PC-3 (cell line): ENCODE measurements at regions not wholly inside any gene's neighbourhood (a gene's known extent, or its start where the extent isn't known, plus 50 kb on each side); places are given as distances from the start of the nearest gene placed in this dataset.

Source experiments
- ATAC-seq: fragments of 200-7000 bp; cut with Tn5 transposase; 2 replicates; pipeline ENCODE4 v1.9.1; 2020; ENCODE audit warnings: mild to moderate bottlenecking, moderate library complexity
- BruUV-seq: library from RNA; stranded (reverse); fragments of 400-500 nt; replicated peaks from 2 replicates; lab custom pipeline; 2021; lab: Mats Ljungman, UMichigan
- CTCF ChIA-PET: fragments of 300-600 bp; sonication (Branson Sonifier 250); formaldehyde crosslinking; loops from one replicate; lab custom pipeline; 2022; ENCODE audit warnings: antibody characterized with exemption; lab: Charles Lee
- POLR2A ChIA-PET: fragments of 300-600 bp; sonication (Branson Sonifier 250); formaldehyde crosslinking; loops from one replicate; lab custom pipeline; 2022; ENCODE audit warnings: antibody characterized with exemption; ENCODE audit not compliant: unreplicated experiment; lab: Charles Lee
- DNase-seq: peaks from one replicate; pipeline ENCODE4 v3.0.0-alpha.2; 2015
- H2AFZ ChIP-seq: fragments of 300-600 bp; sonication (generic); 2 replicates; pipeline ENCODE4 v1.6.0; 2016; ENCODE audit warnings: antibody characterized with exemption, low read length
- H3F3A ChIP-seq: fragments of 300-600 bp; sonication (generic); one replicate; pipeline ENCODE4 v1.6.0; 2017; ENCODE audit warnings: antibody characterized with exemption, low read length, control low read depth, mild to moderate bottlenecking; ENCODE audit not compliant: unreplicated experiment
- H3K27ac ChIP-seq: fragments of 300-600 bp; sonication (generic); 2 replicates; pipeline ENCODE4 v1.5.1; 2016; ENCODE audit warnings: mild to moderate bottlenecking, low read length
- H3K27me3 ChIP-seq: fragments of 300-600 bp; sonication (generic); 2 replicates; pipeline ENCODE4 v1.6.1; 2016; ENCODE audit warnings: low read length, mixed read lengths
- H3K36me3 ChIP-seq: fragments of 300-600 bp; sonication (generic); 2 replicates; pipeline ENCODE4 v1.6.1; 2016; ENCODE audit warnings: low read depth, mixed run types, low read length, mixed read lengths
- H3K4me1 ChIP-seq: fragments of 300-600 bp; sonication (generic); 2 replicates; pipeline ENCODE4 v1.5.1; 2016; ENCODE audit warnings: low read length; ENCODE audit not compliant: insufficient read depth
- H3K4me2 ChIP-seq: fragments of 300-600 bp; sonication (generic); 2 replicates; pipeline ENCODE4 v1.6.0; 2016; ENCODE audit warnings: low read length
- H3K4me3 ChIP-seq: fragments of 300-600 bp; sonication (generic); 2 replicates; pipeline ENCODE4 v1.5.1; 2016; ENCODE audit warnings: mild to moderate bottlenecking, low read length, mixed read lengths
- H3K79me2 ChIP-seq: fragments of 300-600 bp; sonication (generic); 2 replicates; pipeline ENCODE4 v1.6.1; 2017; ENCODE audit warnings: low read length, mixed read lengths
- H3K9ac ChIP-seq: fragments of 300-600 bp; sonication (generic); 2 replicates; pipeline ENCODE4 v1.6.0; 2016; ENCODE audit warnings: mild to moderate bottlenecking, low read length
- H3K9me2 ChIP-seq: fragments of 300-600 bp; sonication (generic); replicated peaks from 2 replicates; pipeline ENCODE4 v1.6.1; 2016; ENCODE audit warnings: mixed run types, low read length, mixed read lengths
- H3K9me3 ChIP-seq: fragments of 300-600 bp; sonication (generic); 2 replicates; pipeline ENCODE4 v1.6.1; 2016; ENCODE audit warnings: low read length, mixed read lengths
- H4K20me1 ChIP-seq: fragments of 300-600 bp; sonication (generic); 2 replicates; pipeline ENCODE4 v1.6.1; 2016; ENCODE audit warnings: low read length, mixed read lengths
- CTCF ChIP-seq: fragments of 300-600 bp; sonication (generic); conservative IDR thresholded peaks from 2 replicates; pipeline ENCODE4 v1.5.1; 2017; ENCODE audit warnings: antibody characterized with exemption, low read depth, mild to moderate bottlenecking, low read length
- EZH2 ChIP-seq: fragments of 300-600 bp; sonication (generic); IDR thresholded peaks from one replicate; pipeline ENCODE4 v1.6.1; 2017; ENCODE audit warnings: antibody characterized with exemption, mild to moderate bottlenecking, low read length; ENCODE audit not compliant: unreplicated experiment
- EZH2phosphoT487 ChIP-seq: fragments of 300-600 bp; sonication (generic); IDR thresholded peaks from 2 replicates; pipeline ENCODE4 v1.6.1; 2018; ENCODE audit warnings: mild to moderate bottlenecking, antibody characterized with exemption, low read length, borderline replicate concordance
- intact Hi-C: fragments of 100-400 bp; cut with micrococcal nuclease; formaldehyde crosslinking; loops from 2 replicates; pipeline ENCODE4 v1.9.0; 2023

GRCh38 chr2:43025709-43026295 is 200.6 kb downstream of the ZFP36L2 start:
- no peaks in the 10 kb centered on the region for H3F3A ChIP-seq
- no peaks in the 10 kb centered on the region for H3K9me3 ChIP-seq
- H3K79me2 ChIP-seq = no peaks in the 10 kb centered on the region
- no peak for TF ChIP-seq EZH2phosphoT487
- no peak for DNase-seq
- ATAC-seq = no peak
- intact Hi-C loops = no loop called here
- H3K9me2 ChIP-seq = no peaks in the 10 kb centered on the region
- H3K4me2 ChIP-seq = no peak overlapping the region
- ChIA-PET CTCF (no interaction called here), POLR2A (interaction anchor here (0.5 kb wide), 1 partner anchor 63 kb away, joined by 5 read pairs; no protein-coding TSS in a partner anchor)
- no TSS peak for BruUV-seq
- no peaks in the 10 kb centered on the region for H3K36me3 ChIP-seq
- no peaks in the 10 kb centered on the region for H4K20me1 ChIP-seq
- no peak overlapping the region for H3K4me3 ChIP-seq
- H3K27ac ChIP-seq = no peak overlapping the region
- H3K9ac ChIP-seq = no peak overlapping the region
- H3K4me1 ChIP-seq = 0 out of 2 replicates have a peak, but pooled peaks cover 3% of the 10 kb centered on the region
- H3K27me3 ChIP-seq = no peaks in the 10 kb centered on the region
- no peak overlapping the region for H2AFZ ChIP-seq

GRCh38 chr2:43024515-43025011 is 201.8 kb downstream of the ZFP36L2 start:
- ChIA-PET POLR2A (no interaction called here), CTCF (interaction anchor here (0.6 to 1.0 kb wide), 8 partner anchors 18 to 289 kb away, joined by 3 to 14 read pairs (median 8); no protein-coding TSS in a partner anchor)
- Histone ChIP-seq H3K4me3 (no peak overlapping the region), H3K79me2 (no peaks in the 10 kb centered on the region), H3K9me3 (no peaks in the 10 kb centered on the region), H4K20me1 (no peaks in the 10 kb centered on the region), H3K4me1 (0 out of 2 replicates have a peak, but pooled peaks cover 3% of the 10 kb centered on the region), H3K27me3 (no peaks in the 10 kb centered on the region), H3K36me3 (no peaks in the 10 kb centered on the region), H3K9ac (no peak overlapping the region), H3K9me2 (no peaks in the 10 kb centered on the region), H2AFZ (no peak overlapping the region), H3K27ac (no peak overlapping the region), H3F3A (no peaks in the 10 kb centered on the region), H3K4me2 (no peak overlapping the region)
- ATAC-seq = peak; percentile 85
- DNase-seq = peak; percentile 69
- intact Hi-C loops = loop anchor here (1.0 to 5.0 kb wide), 3 partner anchors 47 to 205 kb away; no protein-coding TSS in a partner anchor
- no TSS peak for BruUV-seq
- TF ChIP-seq CTCF = peak; percentile 77
- no peak for TF ChIP-seq EZH2phosphoT487
- no peak for TF ChIP-seq EZH2

- Histone ChIP-seq H2AFZ (no peak overlapping the region), H3K4me2 (no peak overlapping the region), H3K9me2 (no peaks in the 10 kb centered on the region), H3K79me2 (no peaks in the 10 kb centered on the region), H3K27ac (no peak overlapping the region), H3K4me3 (no peak overlapping the region), H3K9ac (no peak overlapping the region), H3K9me3 (no peaks in the 10 kb centered on the region), H3K27me3 (no peaks in the 10 kb centered on the region), H3K4me1 (0 out of 2 replicates have a peak, but pooled peaks cover 3% of the 10 kb centered on the region), H3K36me3 (no peaks in the 10 kb centered on the region), H4K20me1 (no peaks in the 10 kb centered on the region), H3F3A (no peaks in the 10 kb centered on the region)
- no TSS peak for BruUV-seq
- ATAC-seq (no peak), DNase-seq (no peak)
- CTCF ChIA-PET = interaction anchor here (0.6 to 1.0 kb wide), 8 partner anchors 17 to 289 kb away, joined by 3 to 14 read pairs (median 8); no protein-coding TSS in a partner anchor
- intact Hi-C loops = loop anchor here (1.0 to 5.0 kb wide), 3 partner anchors 47 to 205 kb away; no protein-coding TSS in a partner anchor
- POLR2A ChIA-PET = no interaction called here
- TF ChIP-seq EZH2 (no peak), CTCF (no peak), EZH2phosphoT487 (no peak)
Measured at GRCh38 chr2:43023791-43024514, 202.5 kb downstream of the ZFP36L2 start.
